ENCODE measurements at regions not wholly inside any gene's neighbourhood (a gene's known extent, or its start where the extent isn't known, plus 50 kb on each side); places are given as distances from the start of the nearest gene placed in this dataset.

DNA sequence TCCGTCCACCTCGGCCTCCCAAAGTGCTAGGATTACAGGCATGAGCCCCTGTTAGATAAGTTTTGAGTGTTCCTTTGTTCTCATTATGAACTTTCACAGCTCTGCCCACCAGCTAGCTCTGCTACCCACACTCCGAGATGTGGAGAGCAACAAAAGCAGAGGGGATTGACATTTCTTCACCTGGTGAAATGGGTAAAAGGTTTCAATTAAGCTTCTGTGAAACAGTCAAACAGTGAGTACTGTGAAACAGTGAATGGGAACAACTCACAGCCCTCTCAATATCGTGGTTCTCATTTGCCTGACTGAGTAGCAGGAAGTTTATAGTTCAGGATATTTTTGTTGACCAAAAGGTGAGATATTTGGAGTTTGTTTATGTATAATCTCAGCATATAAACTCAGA, 412.8 kb downstream of the CD83 start:
- H3K36me3 Mint-ChIP-seq (ENCODE audit: low read depth) = no peaks in the 10 kb centered on the region
- DNase-seq (no peak), ATAC-seq (no peak)
- peaks cover 2% of the 10 kb centered on the region for H3K4me1 Mint-ChIP-seq
- no peak overlapping the region for H3K27ac Mint-ChIP-seq
- no peak overlapping the region for H3K4me3 Mint-ChIP-seq
- no peaks in the 10 kb centered on the region for H3K27me3 Mint-ChIP-seq
- H3K9me3 ChIP-seq (ENCODE audit: control insufficient read depth, low read length, poor library complexity, severe bottlenecking) = no peaks in the 10 kb centered on the region

DNA sequence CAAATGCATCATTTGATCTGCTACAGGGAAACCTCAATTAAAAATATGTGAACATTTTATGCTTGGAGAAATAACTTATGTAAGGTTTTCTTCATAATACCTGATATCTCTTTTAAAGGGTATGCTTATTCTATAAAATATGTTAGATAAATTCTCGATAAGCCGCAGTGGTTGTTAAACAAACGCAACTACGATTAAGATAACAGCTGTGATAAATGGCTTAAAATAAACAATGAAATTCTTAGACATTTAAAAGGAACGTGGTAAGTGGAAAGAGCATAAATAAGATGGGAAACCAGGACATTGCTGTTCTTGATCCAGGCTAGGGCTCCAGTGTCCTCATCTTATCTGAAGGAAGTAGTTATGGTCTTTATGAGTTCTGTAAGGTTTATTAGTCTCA, 415.9 kb downstream of the CD83 start:
- Mint-ChIP-seq H3K36me3 (ENCODE audit: low read depth) (no peaks in the 10 kb centered on the region), H3K27me3 (no peaks in the 10 kb centered on the region), H3K4me1 (peaks cover 2% of the 10 kb centered on the region), H3K4me3 (no peak overlapping the region), H3K27ac (no peak overlapping the region)
- no peaks in the 10 kb centered on the region for H3K9me3 ChIP-seq (ENCODE audit: control insufficient read depth, low read length, poor library complexity, severe bottlenecking)
- no peak for ATAC-seq
- no peak for DNase-seq

DNA sequence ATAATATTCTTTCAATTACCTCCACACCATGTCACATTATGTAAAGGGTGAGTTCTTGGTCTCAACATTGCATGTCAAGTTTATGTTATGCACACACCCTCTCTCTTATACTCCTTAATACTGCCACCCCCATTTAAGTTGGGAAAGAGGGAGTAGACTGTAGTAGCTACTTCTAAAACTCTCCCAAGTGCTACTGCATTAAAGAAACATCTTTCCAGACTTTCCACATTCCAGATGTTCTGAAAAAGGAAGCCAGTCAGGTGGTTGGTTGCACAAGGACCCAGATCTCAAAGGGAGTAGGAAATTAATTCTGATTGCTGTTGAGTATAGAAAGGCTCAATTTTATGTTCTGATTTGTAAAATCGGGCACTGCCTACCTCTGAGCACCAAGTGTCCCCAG, 419.5 kb downstream of the CD83 start:
- DNase-seq (no peak), ATAC-seq (no peak)
- no peaks in the 10 kb centered on the region for H3K36me3 Mint-ChIP-seq (ENCODE audit: low read depth)
- H3K9me3 ChIP-seq (ENCODE audit: control insufficient read depth, low read length, poor library complexity, severe bottlenecking) = no peaks in the 10 kb centered on the region
- H3K4me3 Mint-ChIP-seq = no peak overlapping the region
- H3K27me3 Mint-ChIP-seq = no peaks in the 10 kb centered on the region
- H3K4me1 Mint-ChIP-seq = peaks cover 4% of the 10 kb centered on the region
- no peak overlapping the region for H3K27ac Mint-ChIP-seq

DNA sequence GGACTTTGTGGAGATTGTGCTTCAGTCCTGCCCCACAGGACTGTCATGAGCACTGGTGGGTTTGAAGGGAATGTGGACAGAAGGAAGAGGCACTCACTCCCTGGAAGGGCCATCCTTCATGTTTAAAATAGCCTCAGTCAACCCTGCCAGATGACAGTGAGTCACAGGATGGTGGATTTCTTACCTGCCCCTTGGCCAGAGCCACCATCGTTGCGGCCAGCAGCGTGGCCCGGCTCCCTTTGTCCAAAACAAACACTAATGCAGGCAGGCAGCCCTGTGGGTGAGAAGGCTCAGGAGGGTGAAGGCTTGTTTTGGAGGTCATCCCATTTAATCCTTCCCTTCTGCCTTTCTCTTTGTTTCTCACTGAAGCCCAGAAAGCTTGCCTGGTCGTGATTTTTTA, 422.7 kb downstream of the CD83 start:
- Mint-ChIP-seq H3K27me3 (no peaks in the 10 kb centered on the region), H3K4me1 (peaks cover 6% of the 10 kb centered on the region), H3K4me3 (no peak overlapping the region), H3K36me3 (ENCODE audit: low read depth) (no peaks in the 10 kb centered on the region), H3K27ac (no peak overlapping the region)
- H3K9me3 ChIP-seq (ENCODE audit: control insufficient read depth, low read length, poor library complexity, severe bottlenecking) = no peaks in the 10 kb centered on the region
- no peak for DNase-seq
- ATAC-seq = no peak

DNA sequence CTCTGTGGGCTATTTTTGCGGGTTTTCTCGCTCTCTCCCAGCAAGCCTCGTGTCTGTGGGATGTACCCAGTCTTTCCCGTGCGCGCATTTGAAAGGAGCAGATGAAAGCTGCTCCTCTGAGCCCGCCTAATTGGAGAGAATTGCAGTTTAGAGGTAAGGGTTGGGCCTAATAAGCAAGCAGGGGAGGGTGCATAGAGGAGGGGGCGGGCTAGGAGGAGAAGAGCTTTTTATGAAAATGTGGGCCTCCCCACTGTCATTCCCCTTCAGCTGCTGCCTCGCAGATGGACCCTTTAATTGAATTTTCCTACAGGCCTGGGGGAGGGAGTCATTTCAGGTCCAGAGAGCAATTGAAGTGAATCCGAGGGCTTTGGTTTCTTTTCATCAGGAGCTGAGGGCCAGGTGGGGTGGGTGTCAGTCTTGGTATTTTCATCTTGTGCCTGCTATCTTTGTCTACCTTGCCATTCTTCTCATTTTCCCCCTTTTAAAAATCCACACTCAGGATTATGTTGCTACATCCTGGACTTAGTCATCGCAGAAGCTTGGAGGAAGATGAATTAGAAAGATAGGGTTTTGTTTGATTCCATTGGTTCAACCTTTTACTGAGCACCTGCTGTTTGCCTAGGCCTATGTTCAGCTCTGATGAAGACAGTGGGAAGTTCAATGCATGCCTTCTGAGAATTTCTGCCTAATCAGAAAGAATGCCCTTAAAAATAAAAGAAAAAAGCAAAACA, 423.4 kb downstream of the CD83 start:
- H3K36me3 Mint-ChIP-seq (ENCODE audit: low read depth) = no peaks in the 10 kb centered on the region
- H3K9me3 ChIP-seq (ENCODE audit: control insufficient read depth, low read length, poor library complexity, severe bottlenecking) = no peaks in the 10 kb centered on the region
- ATAC-seq = no peak
- peaks cover 6% of the 10 kb centered on the region for H3K4me1 Mint-ChIP-seq
- DNase-seq = no peak
- no peak overlapping the region for H3K27ac Mint-ChIP-seq
- no peak overlapping the region for H3K4me3 Mint-ChIP-seq
- H3K27me3 Mint-ChIP-seq = no peaks in the 10 kb centered on the region

DNA sequence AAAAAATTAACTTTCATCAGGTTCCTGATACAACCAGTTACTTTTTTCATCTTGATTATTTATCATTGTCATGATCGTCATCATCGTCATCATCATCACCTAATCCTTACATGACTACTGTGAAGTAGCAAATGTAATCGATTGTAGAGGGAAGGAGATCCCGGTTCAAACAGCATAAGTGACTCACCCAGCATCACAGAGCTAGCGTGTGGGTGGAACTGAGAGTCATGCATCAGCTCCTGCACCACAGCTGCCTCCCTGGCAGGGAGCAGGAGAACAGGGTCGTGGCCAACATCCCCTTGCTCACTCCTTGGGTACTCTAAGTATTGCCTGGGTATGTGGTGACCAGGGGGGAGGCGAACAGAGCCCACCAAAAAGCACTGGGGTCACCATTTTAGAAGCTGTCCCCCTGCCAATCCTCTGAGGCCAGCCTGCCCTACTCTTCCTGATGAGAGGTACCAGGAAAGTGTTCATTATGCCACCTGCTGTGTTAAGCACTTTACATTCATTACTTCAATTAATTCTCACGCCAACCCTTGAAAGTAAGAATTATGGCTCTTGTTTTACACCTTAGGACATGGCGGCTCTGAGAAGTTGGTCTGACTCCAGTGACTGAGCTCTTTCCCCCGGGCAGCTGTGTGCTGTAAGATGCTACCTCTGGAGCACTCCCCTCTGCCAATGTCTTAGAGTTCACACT, 425.2 kb downstream of the CD83 start:
- no peak for DNase-seq
- Mint-ChIP-seq H3K4me3 (no peak overlapping the region), H3K4me1 (peaks cover 6% of the 10 kb centered on the region), H3K27me3 (no peaks in the 10 kb centered on the region), H3K36me3 (ENCODE audit: low read depth) (no peaks in the 10 kb centered on the region), H3K27ac (no peak overlapping the region)
- peak; percentile 57 for ATAC-seq
- H3K9me3 ChIP-seq (ENCODE audit: control insufficient read depth, low read length, poor library complexity, severe bottlenecking) = no peaks in the 10 kb centered on the region

DNA sequence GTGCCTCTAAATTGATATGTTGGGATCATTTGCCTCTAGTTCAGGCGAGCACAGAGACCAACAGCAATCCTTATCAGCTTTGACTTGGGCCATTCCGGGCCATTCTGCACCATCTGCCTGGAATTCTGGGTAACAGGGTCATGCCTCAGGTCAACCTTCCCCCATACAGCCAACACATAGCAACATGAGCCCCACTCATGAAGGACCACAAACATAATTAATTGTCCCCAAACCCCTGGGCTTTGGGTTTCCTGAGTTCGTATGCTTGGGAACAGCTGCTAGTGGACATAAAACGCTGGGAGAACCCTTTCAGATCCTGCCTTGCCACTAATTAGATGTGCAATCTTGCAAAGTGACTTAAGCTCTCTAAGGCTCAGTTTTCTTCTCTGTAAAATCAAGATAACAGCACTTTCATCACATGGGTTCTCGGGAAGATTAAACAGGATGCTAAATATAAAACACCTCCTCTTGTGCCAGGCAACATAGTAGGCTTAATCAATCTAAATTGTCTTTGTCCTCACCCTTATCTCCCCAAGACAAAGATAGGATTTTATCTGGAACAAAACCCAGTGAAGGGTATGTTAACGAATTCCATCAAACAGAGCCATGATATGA, 426.5 kb downstream of the CD83 start:
- H3K9me3 ChIP-seq (ENCODE audit: control insufficient read depth, low read length, poor library complexity, severe bottlenecking) = no peaks in the 10 kb centered on the region
- no peaks in the 10 kb centered on the region for H3K27me3 Mint-ChIP-seq
- H3K4me1 Mint-ChIP-seq = peaks cover 6% of the 10 kb centered on the region
- no peak overlapping the region for H3K4me3 Mint-ChIP-seq
- no peak overlapping the region for H3K27ac Mint-ChIP-seq
- no peak for DNase-seq
- no peak for ATAC-seq
- no peaks in the 10 kb centered on the region for H3K36me3 Mint-ChIP-seq (ENCODE audit: low read depth)

DNA sequence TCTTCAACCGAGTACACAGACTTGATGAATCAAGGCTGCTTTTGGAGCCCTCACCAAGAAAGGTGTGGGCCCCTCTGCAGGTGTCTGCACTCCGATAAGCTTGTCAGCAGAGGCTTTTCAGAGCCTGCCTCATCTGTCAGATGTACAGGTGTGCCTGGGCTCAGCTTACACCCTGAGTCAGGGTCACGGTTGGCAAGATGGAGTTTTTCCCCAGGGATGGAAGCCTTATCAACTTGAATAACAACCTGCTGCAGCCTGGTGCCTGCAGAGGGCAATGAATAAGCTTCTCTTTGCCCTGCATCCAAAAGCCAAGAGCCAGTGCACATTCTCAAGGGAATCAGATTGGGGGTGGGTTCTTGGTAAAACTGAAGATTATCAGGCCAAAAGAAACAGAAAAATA, 427.1 kb downstream of the CD83 start:
- Mint-ChIP-seq H3K27me3 (no peaks in the 10 kb centered on the region), H3K27ac (no peak overlapping the region), H3K4me3 (no peak overlapping the region), H3K4me1 (peaks cover 6% of the 10 kb centered on the region), H3K36me3 (ENCODE audit: low read depth) (no peaks in the 10 kb centered on the region)
- DNase-seq (no peak), ATAC-seq (no peak)
- no peaks in the 10 kb centered on the region for H3K9me3 ChIP-seq (ENCODE audit: control insufficient read depth, low read length, poor library complexity, severe bottlenecking)

DNA sequence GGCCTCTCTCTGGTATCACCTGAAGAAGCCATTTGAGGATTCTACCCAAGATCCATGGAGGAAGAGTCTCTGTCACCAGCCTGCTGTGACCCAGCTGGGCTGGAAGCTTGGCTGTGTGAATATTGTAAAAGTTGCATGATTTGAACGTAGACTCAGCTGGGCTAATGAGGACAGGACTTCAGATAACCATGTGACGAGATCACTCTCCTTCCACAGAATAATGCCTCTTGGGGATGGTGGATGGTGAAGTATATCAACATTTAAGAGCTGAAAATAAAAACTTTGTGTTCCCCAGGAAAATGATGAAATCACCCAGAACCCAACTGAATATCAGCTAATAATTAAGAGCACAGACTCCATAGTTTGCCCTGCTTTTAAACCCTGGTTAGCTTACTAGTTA, 427.9 kb downstream of the CD83 start:
- H3K9me3 ChIP-seq (ENCODE audit: control insufficient read depth, low read length, poor library complexity, severe bottlenecking) = no peaks in the 10 kb centered on the region
- Mint-ChIP-seq H3K36me3 (ENCODE audit: low read depth) (no peaks in the 10 kb centered on the region), H3K4me3 (no peak overlapping the region), H3K27ac (no peak overlapping the region), H3K27me3 (no peaks in the 10 kb centered on the region), H3K4me1 (peaks cover 6% of the 10 kb centered on the region)
- ATAC-seq = no peak
- DNase-seq = no peak

DNA sequence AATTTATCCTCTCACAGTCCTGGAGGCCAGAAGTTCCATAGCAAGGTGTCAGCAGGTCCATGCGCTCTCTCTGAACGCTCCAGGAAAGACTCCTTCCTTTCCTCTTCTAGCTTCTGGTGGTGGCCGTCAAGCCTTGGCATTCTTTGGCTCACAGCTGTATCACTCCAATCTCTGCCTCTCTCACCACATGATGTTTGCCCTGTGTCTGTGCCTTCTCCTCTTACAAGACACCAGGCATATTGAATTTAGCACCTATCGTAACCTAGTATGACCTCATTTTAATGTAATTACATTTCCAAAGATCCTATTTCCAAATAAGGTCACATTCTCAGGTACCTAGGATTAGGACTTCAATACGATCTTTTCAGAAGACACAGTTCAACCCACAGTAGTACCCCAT, 428.5 kb downstream of the CD83 start:
- Mint-ChIP-seq H3K4me3 (no peak overlapping the region), H3K4me1 (peaks cover 6% of the 10 kb centered on the region), H3K27ac (no peak overlapping the region), H3K36me3 (ENCODE audit: low read depth) (no peaks in the 10 kb centered on the region), H3K27me3 (no peaks in the 10 kb centered on the region)
- H3K9me3 ChIP-seq (ENCODE audit: control insufficient read depth, low read length, poor library complexity, severe bottlenecking) = no peaks in the 10 kb centered on the region
- DNase-seq (no peak), ATAC-seq (no peak)

DNA sequence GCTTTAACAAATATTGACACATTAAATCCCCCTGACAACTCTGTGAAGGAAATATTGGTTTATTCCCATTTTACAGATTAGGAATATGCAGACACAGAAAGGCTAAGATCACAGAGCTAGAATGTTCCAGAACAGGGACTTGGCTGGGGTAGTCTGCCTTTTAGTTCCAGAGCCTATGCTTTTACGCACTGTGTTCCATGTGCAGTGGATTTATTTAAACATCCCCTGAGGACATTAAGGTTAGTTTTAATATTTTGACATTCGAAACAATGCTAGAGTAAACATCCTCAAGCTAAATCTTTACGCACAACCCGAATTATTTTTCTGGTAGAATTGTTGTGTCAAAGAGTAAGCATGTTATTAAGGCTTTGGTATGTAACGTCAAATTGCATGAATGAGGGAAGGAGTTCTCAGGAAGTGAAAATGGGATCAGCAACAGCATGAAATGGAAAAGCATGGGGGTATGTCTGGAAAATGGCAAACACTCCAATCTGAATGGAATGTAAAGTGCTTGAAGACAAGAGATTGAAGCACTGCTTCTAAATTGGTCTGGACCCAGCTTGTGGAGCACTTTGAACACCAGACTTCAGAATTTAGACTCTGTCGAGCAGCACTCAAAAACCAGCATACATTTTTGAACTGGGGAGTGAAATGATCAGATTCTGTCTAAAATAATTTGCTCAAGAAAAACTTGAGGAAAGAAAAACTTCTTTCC, 429.9 kb downstream of the CD83 start:
- Mint-ChIP-seq H3K4me1 (no peaks in the 10 kb centered on the region), H3K36me3 (ENCODE audit: low read depth) (no peaks in the 10 kb centered on the region), H3K27me3 (no peaks in the 10 kb centered on the region), H3K27ac (no peak overlapping the region), H3K4me3 (no peak overlapping the region)
- no peak for DNase-seq
- H3K9me3 ChIP-seq (ENCODE audit: control insufficient read depth, low read length, poor library complexity, severe bottlenecking) = no peaks in the 10 kb centered on the region
- no peak for ATAC-seq

DNA sequence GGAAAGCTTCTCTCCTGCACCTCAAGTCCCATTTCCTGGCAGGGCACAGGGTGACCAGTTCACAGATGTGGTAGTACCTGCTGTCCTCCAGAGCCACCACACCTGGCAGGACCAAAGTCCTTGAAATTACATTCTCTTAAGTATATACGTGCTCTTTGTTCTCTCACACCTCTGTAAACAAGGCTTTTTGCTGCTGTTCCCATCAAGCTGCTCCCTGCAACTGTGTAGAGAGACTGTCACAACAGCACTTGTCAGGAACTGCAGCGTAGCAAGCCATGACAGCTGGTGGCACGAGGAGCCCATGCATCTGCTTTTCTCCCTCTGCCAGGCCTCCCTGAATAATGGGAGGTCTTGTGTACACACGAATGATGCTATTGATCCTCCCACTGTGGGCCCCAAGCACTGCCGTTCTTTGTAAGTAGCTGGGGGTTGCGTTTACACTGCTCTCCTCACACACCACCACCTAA, 431.8 kb downstream of the CD83 start:
- H3K4me3 Mint-ChIP-seq = no peak overlapping the region
- no peaks in the 10 kb centered on the region for H3K36me3 Mint-ChIP-seq (ENCODE audit: low read depth)
- H3K9me3 ChIP-seq (ENCODE audit: control insufficient read depth, low read length, poor library complexity, severe bottlenecking) = no peaks in the 10 kb centered on the region
- H3K27ac Mint-ChIP-seq = no peak overlapping the region
- ATAC-seq = no peak
- no peak for DNase-seq
- peaks cover 2% of the 10 kb centered on the region for H3K4me1 Mint-ChIP-seq
- H3K27me3 Mint-ChIP-seq = no peaks in the 10 kb centered on the region

DNA sequence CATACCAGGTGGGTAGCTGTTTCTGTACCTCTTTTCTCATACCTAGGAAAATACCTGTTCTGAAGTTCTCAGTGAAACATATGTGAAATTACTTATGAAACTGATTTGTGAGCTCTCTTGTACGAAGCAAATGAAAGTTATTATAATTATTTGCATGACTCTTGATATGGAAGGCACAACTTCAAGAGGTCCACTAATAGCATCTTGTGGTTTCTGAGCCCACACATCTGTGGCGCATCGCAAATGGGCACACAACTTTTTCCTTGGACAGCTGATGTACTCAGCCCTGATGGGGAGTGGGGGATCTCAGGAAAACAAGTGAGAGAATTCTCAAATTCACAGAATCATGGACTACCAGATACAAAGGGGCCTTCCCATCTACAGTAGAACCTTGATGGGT, 432.3 kb downstream of the CD83 start:
- Mint-ChIP-seq H3K27ac (no peak overlapping the region), H3K36me3 (ENCODE audit: low read depth) (no peaks in the 10 kb centered on the region), H3K4me1 (peaks cover 2% of the 10 kb centered on the region), H3K4me3 (no peak overlapping the region), H3K27me3 (no peaks in the 10 kb centered on the region)
- ATAC-seq (no peak), DNase-seq (no peak)
- no peaks in the 10 kb centered on the region for H3K9me3 ChIP-seq (ENCODE audit: control insufficient read depth, low read length, poor library complexity, severe bottlenecking)
